ENCODE measurements at regions not wholly inside any gene's neighbourhood (a gene's known extent, or its start where the extent isn't known, plus 50 kb on each side); places are given as distances from the start of the nearest gene placed in this dataset.

DNA sequence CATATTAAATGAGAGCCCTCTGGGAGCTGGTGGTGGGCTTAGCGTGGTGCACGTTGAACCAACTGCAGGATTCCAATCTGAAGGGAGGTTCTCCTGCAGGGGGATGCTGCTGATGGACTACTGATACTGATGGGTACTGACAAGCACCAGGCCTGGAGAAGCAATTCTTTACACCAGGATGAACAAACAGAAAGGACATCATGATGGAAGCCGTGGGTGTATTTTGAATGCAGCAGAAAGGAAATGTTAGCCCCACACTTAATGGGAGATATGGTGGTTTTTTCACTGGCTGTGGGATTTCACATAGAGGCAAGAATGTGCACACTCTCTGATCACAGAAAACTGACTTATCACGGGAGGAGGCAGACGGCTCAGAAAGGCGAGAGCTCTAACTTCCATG lies 299.7 kb downstream of the TEX29 start:
- TF ChIP-seq, protein P1, sequence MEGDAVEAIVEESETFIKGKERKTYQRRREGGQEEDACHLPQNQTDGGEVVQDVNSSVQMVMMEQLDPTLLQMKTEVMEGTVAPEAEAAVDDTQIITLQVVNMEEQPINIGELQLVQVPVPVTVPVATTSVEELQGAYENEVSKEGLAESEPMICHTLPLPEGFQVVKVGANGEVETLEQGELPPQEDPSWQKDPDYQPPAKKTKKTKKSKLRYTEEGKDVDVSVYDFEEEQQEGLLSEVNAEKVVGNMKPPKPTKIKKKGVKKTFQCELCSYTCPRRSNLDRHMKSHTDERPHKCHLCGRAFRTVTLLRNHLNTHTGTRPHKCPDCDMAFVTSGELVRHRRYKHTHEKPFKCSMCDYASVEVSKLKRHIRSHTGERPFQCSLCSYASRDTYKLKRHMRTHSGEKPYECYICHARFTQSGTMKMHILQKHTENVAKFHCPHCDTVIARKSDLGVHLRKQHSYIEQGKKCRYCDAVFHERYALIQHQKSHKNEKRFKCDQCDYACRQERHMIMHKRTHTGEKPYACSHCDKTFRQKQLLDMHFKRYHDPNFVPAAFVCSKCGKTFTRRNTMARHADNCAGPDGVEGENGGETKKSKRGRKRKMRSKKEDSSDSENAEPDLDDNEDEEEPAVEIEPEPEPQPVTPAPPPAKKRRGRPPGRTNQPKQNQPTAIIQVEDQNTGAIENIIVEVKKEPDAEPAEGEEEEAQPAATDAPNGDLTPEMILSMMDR (conservative IDR thresholded peaks at IDR 0.05; ENCODE audit: low read length), result no peak
- TF ChIP-seq EZH2phosphoT487 (IDR thresholded peaks at IDR 0.05; ENCODE audit: borderline replicate concordance), result no peak

All from Loucy (cell line).